ENCODE measurements at regions not wholly inside any gene's neighbourhood (a gene's known extent, or its start where the extent isn't known, plus 50 kb on each side); places are given as distances from the start of the nearest gene placed in this dataset.
"Not testable (repeated sequence)": the region's sequence is repeated elsewhere in the genome, so short reads cannot be mapped to it uniquely, and the experiment has no call there.

DNA sequence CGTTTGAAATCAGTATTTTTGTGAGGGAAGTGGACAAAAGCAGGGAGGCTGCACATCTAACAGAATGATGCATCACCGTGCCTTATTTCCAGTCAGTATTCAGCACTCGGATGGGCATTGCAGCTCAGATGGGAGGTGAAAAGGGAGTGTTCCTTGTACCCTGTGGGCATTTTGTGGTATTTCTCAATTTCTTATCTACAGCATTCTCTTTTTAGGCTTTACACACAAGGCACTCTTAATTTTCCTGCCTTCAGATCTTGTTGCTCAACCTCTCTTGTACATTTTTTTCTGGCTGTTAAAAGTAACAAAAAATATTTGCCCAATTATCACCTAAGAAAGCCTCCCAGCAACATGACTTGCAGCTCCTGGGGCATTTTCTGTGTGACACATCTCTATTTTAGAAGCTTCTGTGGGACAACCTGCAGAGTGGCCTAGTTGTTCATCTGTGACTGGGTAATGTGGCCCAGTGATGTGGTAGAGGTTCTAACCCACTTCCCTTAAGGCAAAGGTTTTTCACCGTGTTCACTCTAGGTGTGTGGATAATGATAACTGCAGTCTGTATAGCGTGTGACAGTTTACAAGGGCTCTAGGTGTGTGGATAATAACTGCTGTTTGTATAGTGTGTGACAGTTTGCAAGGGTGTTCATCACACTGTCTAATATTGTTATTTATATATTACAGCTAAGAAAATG, 257.2 kb downstream of the PTGER3 start:
- no peak for DNase-seq
- in situ Hi-C loops (cut with HindIII; ENCODE audit: low pct_ligation_motif_present, low pct_unique_long_range_greater_than_20kb, low sequenced_read_pairs): no loop called here

DNA sequence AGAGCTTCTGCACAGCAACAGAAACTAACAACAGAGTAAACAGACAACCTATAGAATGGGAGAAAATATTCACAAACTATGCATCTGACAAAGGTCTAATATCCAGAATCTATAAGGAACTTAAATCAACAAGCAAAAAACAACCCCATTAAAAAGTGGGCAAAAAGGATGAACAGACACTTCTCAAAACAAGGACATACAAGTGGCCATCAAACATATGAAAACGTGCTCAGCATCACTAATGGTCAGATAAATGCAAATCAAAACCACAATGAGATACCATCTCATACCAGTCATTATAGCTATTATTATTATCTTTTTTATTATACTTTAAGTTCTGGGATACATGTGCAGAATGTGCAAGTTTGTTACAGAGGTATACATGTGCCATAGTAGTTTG, 252.6 kb downstream of the PTGER3 start:
- DNase-seq; in situ Hi-C loops (cut with HindIII; ENCODE audit: low pct_ligation_motif_present, low pct_unique_long_range_greater_than_20kb, low sequenced_read_pairs): not testable (repeated sequence)

DNA sequence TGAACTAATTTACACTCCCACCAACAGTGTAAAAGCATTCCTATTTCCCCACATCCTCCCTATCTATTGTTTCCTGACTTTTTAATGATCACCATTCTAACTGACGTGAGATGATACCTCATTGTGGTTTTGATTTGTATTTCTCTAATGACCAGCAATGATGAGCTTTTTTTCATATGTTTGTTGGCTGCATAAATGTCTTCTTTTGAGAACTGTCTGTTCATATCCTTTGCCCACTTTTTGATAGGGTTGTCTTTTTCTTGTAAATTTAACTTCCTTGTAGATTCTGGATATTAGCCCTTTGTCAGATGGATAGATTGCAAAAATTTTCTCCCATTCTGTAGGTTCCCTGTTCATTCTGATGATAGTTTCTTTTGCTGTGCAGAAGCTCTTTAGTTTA, 251.3 kb downstream of the PTGER3 start:
- DNase-seq; in situ Hi-C loops (cut with HindIII; ENCODE audit: low pct_ligation_motif_present, low pct_unique_long_range_greater_than_20kb, low sequenced_read_pairs): not testable (repeated sequence)

- in situ Hi-C loops (cut with HindIII; ENCODE audit: low pct_ligation_motif_present, low pct_unique_long_range_greater_than_20kb, low sequenced_read_pairs); DNase-seq: not testable (repeated sequence)
These were observed 245.0 kb downstream of the PTGER3 start for GRCh38 chr1:70802625-70803024.

- in situ Hi-C loops (cut with HindIII; ENCODE audit: low pct_ligation_motif_present, low pct_unique_long_range_greater_than_20kb, low sequenced_read_pairs): no loop called here
- no peak for DNase-seq
These were observed 242.0 kb downstream of the PTGER3 start for GRCh38 chr1:70805641-70806040.

GRCh38 chr1:70807088-70807664, 240.4 kb downstream of the PTGER3 start:
- DNase-seq: no peak
- in situ Hi-C loops (cut with HindIII; ENCODE audit: low pct_ligation_motif_present, low pct_unique_long_range_greater_than_20kb, low sequenced_read_pairs): no loop called here

DNA sequence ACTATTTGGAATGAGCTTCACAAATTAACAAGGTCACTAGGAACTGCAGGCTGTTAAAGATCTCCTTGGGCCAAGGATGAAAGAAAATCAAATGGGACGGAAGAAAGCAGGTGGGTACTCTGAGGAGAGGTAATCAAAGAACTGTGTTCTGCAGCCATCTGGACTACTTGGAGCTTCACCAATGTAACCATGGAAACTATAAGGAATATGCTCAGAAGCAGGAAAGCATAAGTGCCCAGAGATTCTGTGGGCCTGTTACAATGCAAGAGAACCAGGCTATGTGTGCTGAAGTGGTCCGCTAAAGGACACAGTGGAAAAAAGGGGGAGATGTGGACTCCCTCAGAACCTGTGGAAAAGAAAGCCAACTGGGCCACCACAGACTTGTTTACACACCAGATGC, 238.5 kb downstream of the PTGER3 start:
- in situ Hi-C loops (cut with HindIII; ENCODE audit: low pct_ligation_motif_present, low pct_unique_long_range_greater_than_20kb, low sequenced_read_pairs): no loop called here
- no peak for DNase-seq

- in situ Hi-C loops (cut with HindIII; ENCODE audit: low pct_ligation_motif_present, low pct_unique_long_range_greater_than_20kb, low sequenced_read_pairs): no loop called here
- DNase-seq: no peak
These were observed 235.8 kb downstream of the PTGER3 start for GRCh38 chr1:70811815-70812214.

DNA sequence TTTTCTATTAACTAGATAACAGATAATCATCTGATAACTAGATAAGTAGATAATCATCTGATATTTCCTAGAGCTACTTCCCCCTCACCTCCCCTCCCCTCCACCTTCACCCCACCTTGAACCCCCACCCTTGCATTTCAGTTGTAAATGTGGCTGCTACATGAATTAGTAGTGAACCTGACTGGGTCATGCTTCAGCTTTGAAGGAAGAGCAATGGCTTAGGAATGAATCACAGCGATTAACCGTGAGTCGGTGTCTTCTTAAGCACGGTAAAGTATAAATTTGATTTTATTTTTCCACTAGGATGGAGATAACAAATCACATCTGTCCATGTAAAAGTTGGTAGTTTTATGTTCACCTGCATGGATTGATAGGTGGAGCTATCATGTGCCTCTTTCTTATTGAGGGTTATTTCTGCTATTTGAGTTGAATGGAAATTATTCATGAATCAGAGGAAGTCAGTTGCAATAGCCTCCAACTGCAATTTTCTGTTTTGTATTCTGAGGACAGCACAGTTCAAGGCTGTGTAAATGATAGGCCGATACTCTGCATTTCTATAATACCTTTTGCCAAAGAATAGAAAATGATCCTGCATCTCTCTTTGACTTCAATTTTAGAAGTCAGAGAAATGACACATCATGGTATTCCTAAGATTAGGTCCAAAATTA, 235.0 kb downstream of the PTGER3 start:
- DNase-seq: no peak

GRCh38 chr1:70818401-70818800, 229.2 kb downstream of the PTGER3 start:
- DNase-seq: no peak
- in situ Hi-C loops (cut with HindIII; ENCODE audit: low pct_ligation_motif_present, low pct_unique_long_range_greater_than_20kb, low sequenced_read_pairs): no loop called here

More for the DNA sequence above, 235.0 kb downstream of the PTGER3 start:
- in situ Hi-C loops (cut with HindIII; ENCODE audit: low pct_ligation_motif_present, low pct_unique_long_range_greater_than_20kb, low sequenced_read_pairs): no loop called here

GRCh38 chr1:70819231-70819630, 228.4 kb downstream of the PTGER3 start:
- in situ Hi-C loops (cut with HindIII; ENCODE audit: low pct_ligation_motif_present, low pct_unique_long_range_greater_than_20kb, low sequenced_read_pairs): no loop called here
- DNase-seq: no peak

DNA sequence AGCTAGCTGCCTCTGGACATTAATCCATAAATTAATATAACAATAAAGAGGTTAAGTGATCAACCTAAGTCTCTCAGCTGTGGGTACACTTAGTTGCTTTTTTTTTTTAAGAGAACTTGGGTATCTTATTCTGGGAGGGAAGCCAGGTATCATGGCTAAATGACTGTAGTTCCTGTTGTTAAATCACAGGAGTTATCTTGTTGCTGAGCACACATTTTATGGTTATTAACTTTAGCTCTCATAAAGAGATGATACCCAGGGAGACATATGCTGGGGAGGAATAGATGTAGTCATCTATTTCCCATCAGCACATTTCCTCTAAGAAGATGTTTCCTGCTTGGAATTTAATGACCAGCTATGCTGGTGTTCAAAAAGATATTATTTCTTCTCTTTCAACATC, 227.8 kb downstream of the PTGER3 start:
- in situ Hi-C loops (cut with HindIII; ENCODE audit: low pct_ligation_motif_present, low pct_unique_long_range_greater_than_20kb, low sequenced_read_pairs): no loop called here
- no peak for DNase-seq

- DNase-seq: no peak
- in situ Hi-C loops (cut with HindIII; ENCODE audit: low pct_ligation_motif_present, low pct_unique_long_range_greater_than_20kb, low sequenced_read_pairs): no loop called here
These were observed 227.2 kb downstream of the PTGER3 start for GRCh38 chr1:70820396-70820795.

DNA sequence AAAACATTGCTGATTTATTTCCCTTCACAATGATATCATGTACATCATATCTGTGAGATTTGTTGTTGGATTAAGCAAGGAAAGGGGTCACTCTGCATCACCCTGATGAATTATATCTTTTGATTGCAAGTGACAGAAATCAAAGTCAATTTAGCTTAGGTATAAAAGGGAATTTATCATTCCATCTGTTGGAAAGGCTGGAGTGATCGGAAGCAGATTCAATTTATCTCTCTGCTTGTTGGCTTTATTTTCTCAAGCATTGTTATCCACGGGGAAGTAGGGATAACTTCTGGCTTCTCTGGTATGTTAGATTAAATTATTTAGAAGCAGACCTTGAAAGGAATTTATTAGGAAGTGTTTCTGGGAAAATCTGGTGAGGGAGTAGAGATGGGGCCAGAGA, 226.6 kb downstream of the PTGER3 start:
- in situ Hi-C loops (cut with HindIII; ENCODE audit: low pct_ligation_motif_present, low pct_unique_long_range_greater_than_20kb, low sequenced_read_pairs): no loop called here

DNA sequence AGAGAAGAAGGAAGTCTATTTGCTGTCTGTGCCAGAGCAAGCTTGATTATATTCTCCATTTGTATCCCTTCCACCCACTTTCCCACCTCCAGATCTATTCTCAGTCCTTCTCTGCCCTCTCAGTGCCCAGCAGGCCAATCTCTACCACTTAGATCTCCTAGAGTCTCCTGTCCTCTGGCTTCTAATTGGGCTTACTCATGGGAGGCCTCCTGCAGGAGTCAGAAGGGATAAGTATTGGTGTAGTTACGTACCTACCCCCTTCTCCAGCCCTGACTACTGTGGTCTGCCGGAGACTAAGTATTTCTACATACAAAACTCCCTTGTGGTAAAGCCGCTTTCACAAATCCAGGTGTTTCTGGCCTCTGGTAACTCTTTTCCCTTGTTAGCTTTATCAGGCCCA, 221.2 kb downstream of the PTGER3 start:
- in situ Hi-C loops (cut with HindIII; ENCODE audit: low pct_ligation_motif_present, low pct_unique_long_range_greater_than_20kb, low sequenced_read_pairs): no loop called here

More for the DNA sequence above, 226.6 kb downstream of the PTGER3 start:
- DNase-seq: no peak

DNA sequence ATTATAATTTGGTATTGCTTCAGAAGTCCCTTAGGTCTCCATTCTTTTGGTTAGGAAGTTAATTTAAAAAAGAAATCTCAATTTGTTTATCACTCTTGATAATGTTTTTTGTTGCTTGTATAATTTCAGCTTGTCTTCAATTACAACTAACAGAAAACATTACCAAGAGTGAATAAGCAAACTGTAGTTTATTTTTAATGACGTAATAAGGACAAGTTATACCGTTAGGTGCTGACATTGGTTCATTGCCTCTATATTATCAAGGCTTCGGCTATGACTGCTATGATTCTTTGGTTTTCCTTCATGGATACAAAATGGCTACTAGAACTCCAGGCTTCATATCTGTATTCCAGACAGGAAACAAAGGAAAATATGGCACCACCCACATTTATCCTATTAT, 220.6 kb downstream of the PTGER3 start:
- DNase-seq: no peak
- in situ Hi-C loops (cut with HindIII; ENCODE audit: low pct_ligation_motif_present, low pct_unique_long_range_greater_than_20kb, low sequenced_read_pairs): no loop called here

More for the DNA sequence above, 221.2 kb downstream of the PTGER3 start:
- no peak for DNase-seq

DNA sequence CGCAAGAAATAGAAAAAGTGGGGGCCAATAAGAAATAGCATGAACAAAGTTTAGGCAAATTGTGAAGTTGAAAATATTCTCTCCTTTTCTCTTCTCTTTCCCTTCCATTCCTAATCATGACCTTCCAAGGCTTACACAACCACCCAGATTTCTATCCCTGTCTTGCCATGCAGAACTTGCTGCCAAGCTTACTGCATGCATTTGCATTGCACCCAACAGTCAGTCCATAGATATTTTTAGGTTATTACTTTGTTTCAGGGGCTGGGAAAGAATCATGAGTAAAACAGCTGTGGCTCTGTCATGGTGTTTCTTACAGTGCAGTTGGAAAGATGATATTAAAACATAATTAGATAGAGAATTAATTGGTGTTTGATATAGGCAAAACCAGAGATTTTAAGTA, 219.4 kb downstream of the PTGER3 start:
- in situ Hi-C loops (cut with HindIII; ENCODE audit: low pct_ligation_motif_present, low pct_unique_long_range_greater_than_20kb, low sequenced_read_pairs): no loop called here
- DNase-seq: no peak

- DNase-seq; in situ Hi-C loops (cut with HindIII; ENCODE audit: low pct_ligation_motif_present, low pct_unique_long_range_greater_than_20kb, low sequenced_read_pairs): not testable (repeated sequence)
These were observed 213.3 kb downstream of the PTGER3 start for GRCh38 chr1:70834365-70834764.

DNA sequence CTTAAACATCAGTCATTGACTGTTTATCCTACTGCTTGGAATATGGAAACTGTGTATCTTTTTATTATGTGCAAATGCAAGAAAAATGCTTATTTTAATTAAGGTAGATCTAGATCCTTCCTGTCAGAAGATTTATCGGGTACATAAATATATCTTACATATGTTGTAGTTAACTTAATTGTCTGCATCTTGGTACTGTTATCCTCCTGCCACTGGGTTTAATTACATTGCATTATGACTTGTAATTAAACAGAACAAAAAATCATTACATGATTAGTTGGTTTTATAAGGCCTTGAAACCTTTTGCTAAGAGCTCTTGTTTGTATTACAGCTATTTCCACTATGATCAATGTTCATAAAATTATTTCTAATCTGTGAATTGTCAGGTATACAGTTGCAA, 211.2 kb downstream of the PTGER3 start:
- DNase-seq: no peak
- in situ Hi-C loops (cut with HindIII; ENCODE audit: low pct_ligation_motif_present, low pct_unique_long_range_greater_than_20kb, low sequenced_read_pairs): no loop called here

Data from ACHN (cell line).